Neural cell (in vitro differentiated cells): ENCODE measurements at regions not wholly inside any gene's neighbourhood (a gene's known extent, or its start where the extent isn't known, plus 50 kb on each side); places are given as distances from the start of the nearest gene placed in this dataset.

Experiments
- H2AFZ ChIP-seq: fragments of 200-600, 300-800 bp; sonication (generic), shearing (Covaris generic); 2 replicates; pipeline ENCODE4 v1.6.0; 2014; ENCODE audit warnings: low read depth, mild to moderate bottlenecking, antibody characterized with exemption, low read length, moderate library complexity
- H3F3A ChIP-seq: fragments of 200-600 bp; shearing (Covaris generic); 2 replicates; pipeline ENCODE4 v1.6.1; 2016; ENCODE audit warnings: mild to moderate bottlenecking, moderate library complexity, mixed read lengths, antibody characterized with exemption, low read length; ENCODE audit not compliant: insufficient read depth, poor library complexity, severe bottlenecking
- H3K27ac ChIP-seq: fragments of 200-600, 300-800 bp; sonication (generic), shearing (Covaris generic); 2 replicates; pipeline ENCODE4 v1.5.1; 2014; ENCODE audit warnings: mild to moderate bottlenecking, low read length, moderate library complexity
- H3K27me3 ChIP-seq: fragments of 300-800, 200-600 bp; sonication (generic), shearing (Covaris generic); 2 replicates; pipeline ENCODE4 v1.6.0; 2014; ENCODE audit warnings: mild to moderate bottlenecking, low read depth, low read length, moderate library complexity; ENCODE audit not compliant: insufficient read depth
- H3K36me3 ChIP-seq: fragments of 300-800, 200-600 bp; sonication (generic), shearing (Covaris generic); 2 replicates; pipeline ENCODE4 v1.5.1; 2014; ENCODE audit warnings: mild to moderate bottlenecking, antibody characterized with exemption, low read length, moderate library complexity; ENCODE audit not compliant: insufficient read depth
- H3K4me2 ChIP-seq: fragments of 300-800, 200-600 bp; sonication (generic), shearing (Covaris generic); 2 replicates; pipeline ENCODE4 v1.6.0; 2014; ENCODE audit warnings: mild to moderate bottlenecking, low read length
- H3K4me3 ChIP-seq: fragments of 300-800, 200-600 bp; sonication (generic), shearing (Covaris generic); 2 replicates; pipeline ENCODE4 v1.5.1; 2014; ENCODE audit warnings: mild to moderate bottlenecking, low read length, moderate library complexity
- H3K79me2 ChIP-seq: fragments of 200-600 bp; shearing (Covaris generic); replicated peaks from 2 replicates; pipeline ENCODE4 v1.6.0; 2014; ENCODE audit warnings: mild to moderate bottlenecking, low read length, moderate library complexity; ENCODE audit not compliant: insufficient read depth
- H3K9ac ChIP-seq: fragments of 300-800, 200-600 bp; sonication (generic), shearing (Covaris generic); 2 replicates; pipeline ENCODE4 v1.6.1; 2016; ENCODE audit warnings: mild to moderate bottlenecking, low read length, mixed read lengths
- H3K9me2 ChIP-seq: fragments of 200-600 bp; shearing (Covaris generic); 2 replicates; pipeline ENCODE4 v1.6.1; 2016; ENCODE audit warnings: mild to moderate bottlenecking, low read length, mixed read lengths; ENCODE audit not compliant: insufficient read depth
- H3K9me3 ChIP-seq: fragments of 200-600, 300-800 bp; sonication (generic), shearing (Covaris generic); 2 replicates; pipeline ENCODE4 v1.6.1; 2016; ENCODE audit warnings: mild to moderate bottlenecking, mixed run types, low read length, moderate library complexity, mixed read lengths
- H4K20me1 ChIP-seq: fragments of 200-600 bp; shearing (Covaris generic); 2 replicates; pipeline ENCODE4 v1.6.1; 2016; ENCODE audit warnings: mild to moderate bottlenecking, mixed run types; ENCODE audit not compliant: insufficient read depth
- CTCF ChIP-seq: fragments of 450-650 bp; IDR thresholded peaks from 2 replicates; pipeline ENCODE4 v1.5.1; 2014; ENCODE audit warnings: antibody characterized with exemption, mild to moderate bottlenecking, moderate library complexity; ENCODE audit not compliant: poor library complexity, severe bottlenecking
- EP300 ChIP-seq: fragments of 450-650 bp; conservative IDR thresholded peaks from 2 replicates; pipeline ENCODE4 v1.6.1; 2014; ENCODE audit warnings: antibody characterized with exemption, mild to moderate bottlenecking, moderate library complexity; ENCODE audit not compliant: poor library complexity, severe bottlenecking
- EZH2 ChIP-seq: fragments of 200-600, 300-800 bp; shearing (Covaris generic), sonication (generic); IDR thresholded peaks from 2 replicates; pipeline ENCODE4 v1.6.1; 2014; ENCODE audit warnings: antibody characterized with exemption, low read length, borderline replicate concordance, mild to moderate bottlenecking; ENCODE audit not compliant: insufficient read depth, poor library complexity, severe bottlenecking
- MXI1 ChIP-seq: fragments of 450-650 bp; conservative IDR thresholded peaks from 2 replicates; pipeline ENCODE4 v1.6.1; 2014; ENCODE audit warnings: antibody characterized with exemption, mild to moderate bottlenecking; ENCODE audit not compliant: poor library complexity, severe bottlenecking
- POLR2AphosphoS5 ChIP-seq: IDR thresholded peaks from 2 replicates; pipeline ENCODE4 v1.6.1; 2012
- RAD21 ChIP-seq: fragments of 450-650 bp; conservative IDR thresholded peaks from 2 replicates; pipeline ENCODE4 v1.6.1; 2014; ENCODE audit warnings: antibody characterized with exemption, mild to moderate bottlenecking, moderate library complexity
- SMC3 ChIP-seq: fragments of 450-650 bp; conservative IDR thresholded peaks from 2 replicates; pipeline ENCODE4 v1.6.1; 2014; ENCODE audit warnings: antibody characterized with exemption, mild to moderate bottlenecking, moderate library complexity; ENCODE audit not compliant: poor library complexity
- TAF1 ChIP-seq: IDR thresholded peaks from 2 replicates; pipeline ENCODE4 v1.6.1; 2012; ENCODE audit warnings: low read depth
- TF ChIP-seq, protein P1 (sequence below): IDR thresholded peaks from 2 replicates; pipeline ENCODE4 v1.6.1; 2012; ENCODE audit warnings: borderline replicate concordance

GRCh38 chr10:89869180-89869579 is 167.8 kb downstream of the KIF20B start:
- Histone ChIP-seq H3K9me2 (no peaks in the 10 kb centered on the region), H3K4me2 (no peak overlapping the region), H3K36me3 (no peaks in the 10 kb centered on the region), H3F3A (no peaks in the 10 kb centered on the region), H3K4me3 (no peak overlapping the region), H3K9ac (no peak overlapping the region), H4K20me1 (no peaks in the 10 kb centered on the region), H3K27me3 (no peaks in the 10 kb centered on the region), H3K27ac (no peak overlapping the region), H3K9me3 (no peaks in the 10 kb centered on the region), H3K79me2 (no peaks in the 10 kb centered on the region), H2AFZ (no peak overlapping the region)
- no peak for TF ChIP-seq EP300
- TF ChIP-seq SMC3 = no peak
- TF ChIP-seq, protein P1, sequence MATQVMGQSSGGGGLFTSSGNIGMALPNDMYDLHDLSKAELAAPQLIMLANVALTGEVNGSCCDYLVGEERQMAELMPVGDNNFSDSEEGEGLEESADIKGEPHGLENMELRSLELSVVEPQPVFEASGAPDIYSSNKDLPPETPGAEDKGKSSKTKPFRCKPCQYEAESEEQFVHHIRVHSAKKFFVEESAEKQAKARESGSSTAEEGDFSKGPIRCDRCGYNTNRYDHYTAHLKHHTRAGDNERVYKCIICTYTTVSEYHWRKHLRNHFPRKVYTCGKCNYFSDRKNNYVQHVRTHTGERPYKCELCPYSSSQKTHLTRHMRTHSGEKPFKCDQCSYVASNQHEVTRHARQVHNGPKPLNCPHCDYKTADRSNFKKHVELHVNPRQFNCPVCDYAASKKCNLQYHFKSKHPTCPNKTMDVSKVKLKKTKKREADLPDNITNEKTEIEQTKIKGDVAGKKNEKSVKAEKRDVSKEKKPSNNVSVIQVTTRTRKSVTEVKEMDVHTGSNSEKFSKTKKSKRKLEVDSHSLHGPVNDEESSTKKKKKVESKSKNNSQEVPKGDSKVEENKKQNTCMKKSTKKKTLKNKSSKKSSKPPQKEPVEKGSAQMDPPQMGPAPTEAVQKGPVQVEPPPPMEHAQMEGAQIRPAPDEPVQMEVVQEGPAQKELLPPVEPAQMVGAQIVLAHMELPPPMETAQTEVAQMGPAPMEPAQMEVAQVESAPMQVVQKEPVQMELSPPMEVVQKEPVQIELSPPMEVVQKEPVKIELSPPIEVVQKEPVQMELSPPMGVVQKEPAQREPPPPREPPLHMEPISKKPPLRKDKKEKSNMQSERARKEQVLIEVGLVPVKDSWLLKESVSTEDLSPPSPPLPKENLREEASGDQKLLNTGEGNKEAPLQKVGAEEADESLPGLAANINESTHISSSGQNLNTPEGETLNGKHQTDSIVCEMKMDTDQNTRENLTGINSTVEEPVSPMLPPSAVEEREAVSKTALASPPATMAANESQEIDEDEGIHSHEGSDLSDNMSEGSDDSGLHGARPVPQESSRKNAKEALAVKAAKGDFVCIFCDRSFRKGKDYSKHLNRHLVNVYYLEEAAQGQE = no peak
- TF ChIP-seq MXI1 = no peak
- no peak for TF ChIP-seq CTCF
- no peak for TF ChIP-seq POLR2AphosphoS5
- no peak for TF ChIP-seq TAF1
- TF ChIP-seq EZH2 = no peak
- TF ChIP-seq RAD21 = no peak

GRCh38 chr10:89869592-89870156 is 168.3 kb downstream of the KIF20B start:
- no peak for TF ChIP-seq EP300
- H2AFZ ChIP-seq = no peak overlapping the region
- H3K9me3 ChIP-seq = no peaks in the 10 kb centered on the region

DNA sequence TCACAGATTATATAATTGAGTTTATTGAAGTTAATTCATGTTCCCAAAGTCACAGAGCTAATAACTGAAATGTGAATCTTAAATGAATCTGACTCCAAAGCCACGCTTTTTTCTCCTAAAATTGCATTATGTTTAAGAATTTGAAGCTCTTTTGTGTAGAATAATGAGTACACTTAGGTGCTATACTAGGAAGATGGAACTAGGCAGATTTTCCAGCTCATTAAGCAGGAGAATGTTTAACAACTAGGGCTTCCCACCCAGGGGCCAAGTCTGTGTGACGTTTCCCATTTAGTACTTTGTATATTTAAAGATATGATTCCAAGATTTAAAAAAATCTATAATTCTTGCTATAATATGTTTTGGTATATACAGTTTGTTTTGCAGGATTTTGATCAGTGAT is 169.5 kb downstream of the KIF20B start:
- H3K4me2 ChIP-seq = no peak overlapping the region
- no peaks in the 10 kb centered on the region for H3K9me2 ChIP-seq
- H3K4me3 ChIP-seq = no peak overlapping the region
- no peak overlapping the region for H3K27ac ChIP-seq
- no peaks in the 10 kb centered on the region for H3K9me3 ChIP-seq
- no peaks in the 10 kb centered on the region for H3K27me3 ChIP-seq
- H3F3A ChIP-seq = no peaks in the 10 kb centered on the region
- no peaks in the 10 kb centered on the region for H3K36me3 ChIP-seq
- H2AFZ ChIP-seq = no peak overlapping the region
- no peaks in the 10 kb centered on the region for H4K20me1 ChIP-seq
- no peaks in the 10 kb centered on the region for H3K79me2 ChIP-seq
- TF ChIP-seq POLR2AphosphoS5 (no peak), TAF1 (no peak), CTCF (no peak), RAD21 (no peak), SMC3 (no peak), EP300 (no peak), MXI1 (no peak), EZH2 (no peak)
- TF ChIP-seq, protein P1 = no peak
- no peak overlapping the region for H3K9ac ChIP-seq

More at GRCh38 chr10:89869592-89870156, 168.3 kb downstream of the KIF20B start:
- no peaks in the 10 kb centered on the region for H3K27me3 ChIP-seq
- H3F3A ChIP-seq = no peaks in the 10 kb centered on the region
- H3K9me2 ChIP-seq = no peaks in the 10 kb centered on the region
- no peaks in the 10 kb centered on the region for H4K20me1 ChIP-seq
- no peak overlapping the region for H3K9ac ChIP-seq
- no peaks in the 10 kb centered on the region for H3K36me3 ChIP-seq
- no peak overlapping the region for H3K4me2 ChIP-seq
- no peaks in the 10 kb centered on the region for H3K79me2 ChIP-seq
- no peak overlapping the region for H3K4me3 ChIP-seq
- no peak overlapping the region for H3K27ac ChIP-seq
